GM21360 (cell line): ENCODE measurements at regions not wholly inside any gene's neighbourhood (a gene's known extent, or its start where the extent isn't known, plus 50 kb on each side); places are given as distances from the start of the nearest gene placed in this dataset.

Experiments
- ATAC-seq: cut with Tn5 transposase; IDR thresholded peaks from one replicate; pipeline ENCODE4 v1.9.1; 2021; ENCODE audit warnings: mild to moderate bottlenecking, moderate library complexity; ENCODE audit not compliant: unreplicated experiment

- ATAC-seq: no peak
Measured at GRCh38 chr12:98243190-98243589, 272.2 kb upstream of the TMPO start.

- no peak for ATAC-seq
Measured at GRCh38 chr12:98244136-98244535, 271.3 kb upstream of the TMPO start.

GRCh38 chr12:98253207-98254037, 262.0 kb upstream of the TMPO start:
- no peak for ATAC-seq

GRCh38 chr12:98256830-98257229, 258.6 kb upstream of the TMPO start:
- ATAC-seq: no peak

GRCh38 chr12:98259693-98260092, 255.7 kb upstream of the TMPO start:
- no peak for ATAC-seq

GRCh38 chr12:98260276-98260675, 255.1 kb upstream of the TMPO start:
- ATAC-seq: no peak

- no peak for ATAC-seq
Measured at GRCh38 chr12:98262902-98263301, 252.5 kb upstream of the TMPO start.

- ATAC-seq: peak; percentile 98
Measured at GRCh38 chr12:98274430-98275130, 240.8 kb upstream of the TMPO start.

GRCh38 chr12:98275131-98275475, 240.3 kb upstream of the TMPO start:
- peak; percentile 59 for ATAC-seq

- ATAC-seq: no peak
Measured at GRCh38 chr12:98280152-98280551, 235.2 kb upstream of the TMPO start.

- ATAC-seq: no peak
Measured at GRCh38 chr12:98280621-98281020, 234.8 kb upstream of the TMPO start.

GRCh38 chr12:98291828-98292227, 223.6 kb upstream of the TMPO start:
- ATAC-seq: no peak

GRCh38 chr12:98294051-98294805, 221.2 kb upstream of the TMPO start:
- ATAC-seq: no peak

- no peak for ATAC-seq
Measured at GRCh38 chr12:98295681-98296080, 219.7 kb upstream of the TMPO start.

GRCh38 chr12:98296462-98297079, 218.8 kb upstream of the TMPO start:
- no peak for ATAC-seq

- no peak for ATAC-seq
Measured at GRCh38 chr12:98297538-98297937, 217.9 kb upstream of the TMPO start.

- ATAC-seq: no peak
Measured at GRCh38 chr12:98308141-98308540, 207.2 kb upstream of the TMPO start.

- ATAC-seq: no peak
Measured at GRCh38 chr12:98317939-98318899, 197.2 kb upstream of the TMPO start.

GRCh38 chr12:98319716-98320425, 195.5 kb upstream of the TMPO start:
- ATAC-seq: no peak
